ENCODE measurements at regions not wholly inside any gene's neighbourhood (a gene's known extent, or its start where the extent isn't known, plus 50 kb on each side); places are given as distances from the start of the nearest gene placed in this dataset.

- Histone ChIP-seq H3K4me1 (no peaks in the 10 kb centered on the region), H3K36me3 (no peaks in the 10 kb centered on the region), H3K9me3 (no peaks in the 10 kb centered on the region), H3K4me3 (no peak overlapping the region), H3K27me3 (peaks cover 0 to 4% (median 0%) of the 10 kb centered on the region in 9 donors), H3K27ac (no peak overlapping the region)
- no peak for TF ChIP-seq POLR2A (IDR thresholded peaks at IDR 0.05)
- no peak for TF ChIP-seq CTCF (IDR thresholded peaks at IDR 0.05)
- DNase-seq, result no peak
- 86 to 96% (median 93%) methylated on average over 4 of the region's 4 CpGs for WGBS, 4 donors
- no peak for ATAC-seq
- intact Hi-C loops (cut with DNase I), result no loop called here
Measured at GRCh38 chr11:19474211-19474610, 233.5 kb upstream of the E2F8 start.

DNA sequence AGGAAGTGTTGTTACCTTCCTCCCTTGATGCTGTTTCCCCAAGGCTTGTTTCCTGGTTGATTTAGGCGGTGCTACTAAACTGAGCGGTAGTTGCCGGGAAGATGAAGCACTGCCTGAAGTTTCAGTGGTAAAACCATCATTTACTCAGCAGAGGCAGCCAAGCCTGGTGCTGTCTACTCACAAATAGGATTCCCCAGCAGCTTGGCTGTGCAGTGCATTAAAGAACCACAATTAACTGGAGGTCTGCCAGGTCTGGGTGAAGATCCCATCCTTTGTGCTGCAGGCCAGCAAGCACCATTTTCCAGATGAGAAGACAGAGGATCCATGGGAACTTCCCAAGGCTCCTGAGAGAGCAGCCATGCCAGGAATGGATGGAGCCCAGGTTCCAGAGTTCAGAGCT, 231.9 kb upstream of the E2F8 start:
- Histone ChIP-seq H3K36me3 (no peaks in the 10 kb centered on the region), H3K27me3 (no peaks in the 10 kb centered on the region), H3K27ac (no peak overlapping the region), H3K4me3 (no peak overlapping the region), H3K9me3 (no peaks in the 10 kb centered on the region), H3K4me1 (no peaks in the 10 kb centered on the region)
- WGBS, 4 donors, result 67 to 77% (median 69%) methylated on average over 3 of the region's 3 CpGs
- intact Hi-C loops (cut with DNase I), result no loop called here
- DNase-seq (no peak), ATAC-seq (no peak)
- TF ChIP-seq POLR2A (IDR thresholded peaks at IDR 0.05), result no peak
- TF ChIP-seq CTCF (IDR thresholded peaks at IDR 0.05), result no peak

GRCh38 chr11:19467904-19468303, 227.2 kb upstream of the E2F8 start:
- no peaks in the 10 kb centered on the region for H3K9me3 ChIP-seq
- no peak overlapping the region for H3K27ac ChIP-seq
- H3K4me1 ChIP-seq, result no peaks in the 10 kb centered on the region
- 84 to 93% (median 90%) methylated on average over 2 of the region's 2 CpGs for WGBS, 4 donors
- ATAC-seq, result no peak
- no peaks in the 10 kb centered on the region for H3K36me3 ChIP-seq
- TF ChIP-seq POLR2A (IDR thresholded peaks at IDR 0.05) (no peak), CTCF (IDR thresholded peaks at IDR 0.05) (no peak)
- no peak overlapping the region for H3K4me3 ChIP-seq
- intact Hi-C loops (cut with DNase I), result no loop called here
- DNase-seq, result no peak
- no peaks in the 10 kb centered on the region for H3K27me3 ChIP-seq

DNA sequence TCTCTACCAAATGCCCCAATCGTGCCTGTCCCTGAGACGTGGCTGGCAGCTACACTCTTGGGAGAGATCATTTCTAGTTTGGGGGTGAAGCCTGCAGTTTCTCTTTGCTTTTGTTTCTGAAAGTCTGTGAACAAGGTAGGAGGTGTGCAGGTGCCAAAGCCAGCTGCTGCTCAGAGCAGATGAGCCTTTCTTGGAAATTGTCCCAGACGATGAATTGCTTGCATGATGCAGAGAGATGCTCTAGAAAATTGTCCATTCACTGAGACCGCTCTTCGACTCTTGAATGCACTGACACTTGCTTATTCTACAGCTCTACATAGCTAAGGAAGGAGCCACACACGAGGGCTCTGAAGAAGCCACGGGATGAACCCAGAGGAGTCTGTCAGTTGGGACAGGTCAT, 225.6 kb upstream of the E2F8 start:
- ATAC-seq, result no peak
- Histone ChIP-seq H3K4me3 (no peak overlapping the region), H3K27me3 (no peaks in the 10 kb centered on the region), H3K9me3 (no peaks in the 10 kb centered on the region), H3K27ac (no peak overlapping the region), H3K36me3 (no peaks in the 10 kb centered on the region), H3K4me1 (peaks cover 0 to 4% (median 0%) of the 10 kb centered on the region in 12 donors)
- no peak for DNase-seq
- intact Hi-C loops (cut with DNase I), result no loop called here
- WGBS, 4 donors, result 84 to 85% (median 84%) methylated on average over 7 of the region's 7 CpGs
- no peak for TF ChIP-seq POLR2A (IDR thresholded peaks at IDR 0.05)
- no peak for TF ChIP-seq CTCF (IDR thresholded peaks at IDR 0.05)
